ENCODE measurements at regions not wholly inside any gene's neighbourhood (a gene's known extent, or its start where the extent isn't known, plus 50 kb on each side); places are given as distances from the start of the nearest gene placed in this dataset.

- TF ChIP-seq CTCF (IDR thresholded peaks at IDR 0.05; ENCODE audit: low read depth, low read length), result no peak
- in situ Hi-C loops (cut with HindIII; ENCODE audit: low sequenced_read_pairs), result no loop called here
- no peak overlapping the region for H3K4me3 ChIP-seq (ENCODE audit: low read depth, low read length)
- DNase-seq (ENCODE audit: low read depth, low spot score), result no peak
Measured at GRCh38 chr10:30793093-30793492, 163.5 kb upstream of the LYZL2 start.

GRCh38 chr10:30792025-30792424 is 162.5 kb upstream of the LYZL2 start:
- TF ChIP-seq CTCF (IDR thresholded peaks at IDR 0.05; ENCODE audit: low read depth, low read length), result no peak
- no peak for DNase-seq (ENCODE audit: low read depth, low spot score)
- in situ Hi-C loops (cut with HindIII; ENCODE audit: low sequenced_read_pairs), result no loop called here
- H3K4me3 ChIP-seq (ENCODE audit: low read depth, low read length), result no peak overlapping the region

- in situ Hi-C loops (cut with HindIII; ENCODE audit: low sequenced_read_pairs), result no loop called here
- H3K4me3 ChIP-seq (ENCODE audit: low read depth, low read length), result no peak overlapping the region
- DNase-seq (ENCODE audit: low read depth, low spot score), result peak; percentile 23
- TF ChIP-seq CTCF (IDR thresholded peaks at IDR 0.05; ENCODE audit: low read depth, low read length), result no peak
Measured at GRCh38 chr10:30791197-30791611, 161.7 kb upstream of the LYZL2 start.

- no peak for TF ChIP-seq CTCF (IDR thresholded peaks at IDR 0.05; ENCODE audit: low read depth, low read length)
- no peak overlapping the region for H3K4me3 ChIP-seq (ENCODE audit: low read depth, low read length)
- in situ Hi-C loops (cut with HindIII; ENCODE audit: low sequenced_read_pairs), result no loop called here
- DNase-seq (ENCODE audit: low read depth, low spot score), result no peak
Measured at GRCh38 chr10:30789806-30790205, 160.3 kb upstream of the LYZL2 start.

GRCh38 chr10:30788307-30788706 is 158.8 kb upstream of the LYZL2 start:
- peak; percentile 29 for DNase-seq (ENCODE audit: low read depth, low spot score)
- no peak overlapping the region for H3K4me3 ChIP-seq (ENCODE audit: low read depth, low read length)
- in situ Hi-C loops (cut with HindIII; ENCODE audit: low sequenced_read_pairs), result no loop called here
- TF ChIP-seq CTCF (IDR thresholded peaks at IDR 0.05; ENCODE audit: low read depth, low read length), result no peak

- no peak for TF ChIP-seq CTCF (IDR thresholded peaks at IDR 0.05; ENCODE audit: low read depth, low read length)
- H3K4me3 ChIP-seq (ENCODE audit: low read depth, low read length), result no peak overlapping the region
- in situ Hi-C loops (cut with HindIII; ENCODE audit: low sequenced_read_pairs), result no loop called here
- DNase-seq (ENCODE audit: low read depth, low spot score), result no peak
Measured at GRCh38 chr10:30786906-30787305, 157.4 kb upstream of the LYZL2 start.

GRCh38 chr10:30786131-30786530 is 156.6 kb upstream of the LYZL2 start:
- in situ Hi-C loops (cut with HindIII; ENCODE audit: low sequenced_read_pairs), result no loop called here
- no peak for TF ChIP-seq CTCF (IDR thresholded peaks at IDR 0.05; ENCODE audit: low read depth, low read length)
- no peak overlapping the region for H3K4me3 ChIP-seq (ENCODE audit: low read depth, low read length)
- DNase-seq (ENCODE audit: low read depth, low spot score), result peak; percentile 41

Measured in astrocyte of the spinal cord (primary cell).